GM21360 (cell line): ENCODE measurements at regions not wholly inside any gene's neighbourhood (a gene's known extent, or its start where the extent isn't known, plus 50 kb on each side); places are given as distances from the start of the nearest gene placed in this dataset.
"Not testable (repeated sequence)": the region's sequence is repeated elsewhere in the genome, so short reads cannot be mapped to it uniquely, and the experiment has no call there.

ENCODE experiments used
- ATAC-seq: cut with Tn5 transposase; IDR thresholded peaks from one replicate; pipeline ENCODE4 v1.9.1; 2021; ENCODE audit warnings: mild to moderate bottlenecking, moderate library complexity; ENCODE audit not compliant: unreplicated experiment

GRCh38 chr6:145132709-145133108, 602.6 kb downstream of the EPM2A start:
- no peak for ATAC-seq

GRCh38 chr6:145135702-145136101, 599.6 kb downstream of the EPM2A start:
- ATAC-seq = no peak

- ATAC-seq = no peak
These were observed 597.9 kb downstream of the EPM2A start for GRCh38 chr6:145137425-145137824.

GRCh38 chr6:145138469-145139139, 596.7 kb downstream of the EPM2A start:
- ATAC-seq = no peak

GRCh38 chr6:145139140-145139850, 596.0 kb downstream of the EPM2A start:
- ATAC-seq = no peak

GRCh38 chr6:145139895-145140294, 595.4 kb downstream of the EPM2A start:
- no peak for ATAC-seq

GRCh38 chr6:145141572-145141971, 593.7 kb downstream of the EPM2A start:
- ATAC-seq = no peak

GRCh38 chr6:145142958-145143357, 592.4 kb downstream of the EPM2A start:
- no peak for ATAC-seq

- ATAC-seq = no peak
These were observed 591.9 kb downstream of the EPM2A start for GRCh38 chr6:145143379-145143778.

- ATAC-seq = no peak
These were observed 587.8 kb downstream of the EPM2A start for GRCh38 chr6:145147559-145147958.

GRCh38 chr6:145147981-145148749, 587.2 kb downstream of the EPM2A start:
- ATAC-seq = peak; percentile 81

- no peak for ATAC-seq
These were observed 586.5 kb downstream of the EPM2A start for GRCh38 chr6:145148776-145149175.

- no peak for ATAC-seq
These were observed 583.7 kb downstream of the EPM2A start for GRCh38 chr6:145151624-145152023.

GRCh38 chr6:145153495-145153894, 581.8 kb downstream of the EPM2A start:
- no peak for ATAC-seq

GRCh38 chr6:145155411-145155810, 579.9 kb downstream of the EPM2A start:
- no peak for ATAC-seq

- ATAC-seq = peak; percentile 55
These were observed 579.2 kb downstream of the EPM2A start for GRCh38 chr6:145155873-145156782.

GRCh38 chr6:145158636-145159035, 576.7 kb downstream of the EPM2A start:
- not testable (repeated sequence) for ATAC-seq

- no peak for ATAC-seq
These were observed 575.4 kb downstream of the EPM2A start for GRCh38 chr6:145159921-145160320.

GRCh38 chr6:145161501-145161900, 573.8 kb downstream of the EPM2A start:
- ATAC-seq = no peak

GRCh38 chr6:145169726-145170224, 565.5 kb downstream of the EPM2A start:
- no peak for ATAC-seq

- no peak for ATAC-seq
These were observed 559.9 kb downstream of the EPM2A start for GRCh38 chr6:145175470-145175869.
